Ishikawa (cell line): ENCODE measurements at regions not wholly inside any gene's neighbourhood (a gene's known extent, or its start where the extent isn't known, plus 50 kb on each side); places are given as distances from the start of the nearest gene placed in this dataset.

ENCODE experiments used
- EGR1 ChIP-seq: IDR thresholded peaks from 2 replicates; pipeline ENCODE4 v1.6.1; 2012
- EP300 ChIP-seq: IDR thresholded peaks from 2 replicates; pipeline ENCODE4 v1.6.1; 2012; ENCODE audit warnings: borderline replicate concordance
- FOXM1 ChIP-seq: IDR thresholded peaks from 2 replicates; pipeline ENCODE4 v1.6.1; 2012; ENCODE audit warnings: low read depth, borderline replicate concordance
- NFIC ChIP-seq: IDR thresholded peaks from 2 replicates; pipeline ENCODE4 v1.6.1; 2012
- RAD21 ChIP-seq: IDR thresholded peaks from 2 replicates; pipeline ENCODE4 v1.6.1; 2012; ENCODE audit warnings: low read depth
- TAF1 ChIP-seq: IDR thresholded peaks from 2 replicates; pipeline ENCODE4 v1.6.1; 2012; ENCODE audit warnings: low read depth, mild to moderate bottlenecking
- TCF12 ChIP-seq: IDR thresholded peaks from 2 replicates; pipeline ENCODE4 v1.6.1; 2012; ENCODE audit warnings: low read depth
- TEAD4 ChIP-seq: IDR thresholded peaks from 2 replicates; pipeline ENCODE4 v1.6.1; 2012
- YY1 ChIP-seq: IDR thresholded peaks from 2 replicates; pipeline ENCODE4 v1.6.1; 2012; ENCODE audit warnings: low read depth
- ZBTB7A ChIP-seq: IDR thresholded peaks from 2 replicates; pipeline ENCODE4 v1.6.1; 2012; ENCODE audit warnings: low read depth
- TF ChIP-seq, protein P1 (sequence below): IDR thresholded peaks from 2 replicates; pipeline ENCODE4 v1.6.1; 2012
- TF ChIP-seq, protein P2 (sequence below): IDR thresholded peaks from 2 replicates; pipeline ENCODE4 v1.6.1; 2012; ENCODE audit warnings: low read depth, mild to moderate bottlenecking

DNA sequence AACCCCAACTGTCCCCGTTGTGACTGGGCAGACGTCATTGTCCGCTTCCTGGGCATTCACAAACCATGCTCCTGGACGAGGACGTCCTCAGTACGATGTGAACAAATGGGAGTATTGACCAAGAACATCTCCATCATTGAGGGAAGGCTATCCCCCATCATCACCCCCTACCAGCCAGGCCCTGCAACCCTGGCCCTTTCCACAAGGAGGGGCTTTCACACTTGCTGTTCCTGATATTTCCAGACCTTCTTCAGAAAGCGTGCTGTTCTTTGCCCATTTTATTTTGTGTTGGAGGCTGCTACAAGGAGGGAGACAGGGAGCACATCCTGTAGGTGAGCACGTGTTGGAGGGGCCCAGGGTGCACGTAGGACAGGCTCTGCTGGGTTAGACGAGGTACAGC, 277.0 kb upstream of the LRRC3B start:
- TF ChIP-seq, protein P1, sequence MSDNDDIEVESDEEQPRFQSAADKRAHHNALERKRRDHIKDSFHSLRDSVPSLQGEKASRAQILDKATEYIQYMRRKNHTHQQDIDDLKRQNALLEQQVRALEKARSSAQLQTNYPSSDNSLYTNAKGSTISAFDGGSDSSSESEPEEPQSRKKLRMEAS = no peak
- TF ChIP-seq, protein P2, sequence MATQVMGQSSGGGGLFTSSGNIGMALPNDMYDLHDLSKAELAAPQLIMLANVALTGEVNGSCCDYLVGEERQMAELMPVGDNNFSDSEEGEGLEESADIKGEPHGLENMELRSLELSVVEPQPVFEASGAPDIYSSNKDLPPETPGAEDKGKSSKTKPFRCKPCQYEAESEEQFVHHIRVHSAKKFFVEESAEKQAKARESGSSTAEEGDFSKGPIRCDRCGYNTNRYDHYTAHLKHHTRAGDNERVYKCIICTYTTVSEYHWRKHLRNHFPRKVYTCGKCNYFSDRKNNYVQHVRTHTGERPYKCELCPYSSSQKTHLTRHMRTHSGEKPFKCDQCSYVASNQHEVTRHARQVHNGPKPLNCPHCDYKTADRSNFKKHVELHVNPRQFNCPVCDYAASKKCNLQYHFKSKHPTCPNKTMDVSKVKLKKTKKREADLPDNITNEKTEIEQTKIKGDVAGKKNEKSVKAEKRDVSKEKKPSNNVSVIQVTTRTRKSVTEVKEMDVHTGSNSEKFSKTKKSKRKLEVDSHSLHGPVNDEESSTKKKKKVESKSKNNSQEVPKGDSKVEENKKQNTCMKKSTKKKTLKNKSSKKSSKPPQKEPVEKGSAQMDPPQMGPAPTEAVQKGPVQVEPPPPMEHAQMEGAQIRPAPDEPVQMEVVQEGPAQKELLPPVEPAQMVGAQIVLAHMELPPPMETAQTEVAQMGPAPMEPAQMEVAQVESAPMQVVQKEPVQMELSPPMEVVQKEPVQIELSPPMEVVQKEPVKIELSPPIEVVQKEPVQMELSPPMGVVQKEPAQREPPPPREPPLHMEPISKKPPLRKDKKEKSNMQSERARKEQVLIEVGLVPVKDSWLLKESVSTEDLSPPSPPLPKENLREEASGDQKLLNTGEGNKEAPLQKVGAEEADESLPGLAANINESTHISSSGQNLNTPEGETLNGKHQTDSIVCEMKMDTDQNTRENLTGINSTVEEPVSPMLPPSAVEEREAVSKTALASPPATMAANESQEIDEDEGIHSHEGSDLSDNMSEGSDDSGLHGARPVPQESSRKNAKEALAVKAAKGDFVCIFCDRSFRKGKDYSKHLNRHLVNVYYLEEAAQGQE = no peak
- TF ChIP-seq TCF12 = no peak
- no peak for TF ChIP-seq EGR1
- TF ChIP-seq RAD21 = no peak
- TF ChIP-seq NFIC = no peak
- no peak for TF ChIP-seq FOXM1
- no peak for TF ChIP-seq EP300
- no peak for TF ChIP-seq TAF1
- no peak for TF ChIP-seq YY1
- TF ChIP-seq ZBTB7A = no peak
- no peak for TF ChIP-seq TEAD4
